Omental fat pad (tissue), 3 donors: ENCODE measurements at regions not wholly inside any gene's neighbourhood (a gene's known extent, or its start where the extent isn't known, plus 50 kb on each side); places are given as distances from the start of the nearest gene placed in this dataset.

Experiments
- ATAC-seq: fragments of 150-250 bp; one replicate; pipeline ENCODE4 v1.9.1; 2016; ENCODE audit warnings: mild to moderate bottlenecking, moderate library complexity; ENCODE audit not compliant: low FRiP score
- DNase-seq: peaks from one replicate; pipeline ENCODE4 v3.0.0-alpha.2; 2019; ENCODE audit warnings: low spot score
- TF ChIP-seq, protein P1 (sequence below), 3 donors: fragments of 450-650 bp; IDR thresholded peaks; one replicate each; pipeline ENCODE4 v1.5.1; 2016 to 2017; ENCODE audit warnings: antibody characterized with exemption in 3 of 3, mild to moderate bottlenecking in 3 of 3, moderate library complexity in 2 of 3

DNA sequence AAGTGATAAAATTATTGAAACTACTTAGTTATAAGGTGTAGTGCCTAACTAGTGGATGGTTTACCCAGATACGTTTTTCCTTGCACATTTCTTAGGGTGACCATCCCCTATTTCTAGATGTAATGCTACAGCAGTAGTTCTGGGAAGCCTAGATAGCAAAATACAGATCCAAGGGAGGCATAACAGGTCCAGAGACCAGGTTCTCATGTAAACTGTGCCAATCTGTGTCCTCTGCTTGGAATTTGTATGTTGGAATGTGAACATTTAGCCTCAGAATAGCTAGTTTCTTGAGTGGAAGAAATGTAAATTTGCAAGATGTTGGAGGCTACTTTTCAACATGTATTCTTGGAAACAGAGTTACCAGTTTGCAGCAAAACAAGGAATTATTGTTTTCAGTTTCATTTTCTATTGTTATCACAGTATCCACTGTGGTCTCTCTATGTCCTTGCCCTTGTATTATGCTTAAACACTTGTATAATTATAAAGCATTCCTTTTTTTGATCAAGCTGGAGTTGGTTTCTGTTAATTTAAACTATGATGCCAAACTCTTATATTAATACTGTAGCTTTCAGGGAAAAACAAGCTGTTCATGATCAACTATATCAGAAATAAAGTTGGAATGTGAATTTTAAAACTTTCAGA lies 102.0 kb upstream of the BRINP3 start:
- TF ChIP-seq, protein P1, sequence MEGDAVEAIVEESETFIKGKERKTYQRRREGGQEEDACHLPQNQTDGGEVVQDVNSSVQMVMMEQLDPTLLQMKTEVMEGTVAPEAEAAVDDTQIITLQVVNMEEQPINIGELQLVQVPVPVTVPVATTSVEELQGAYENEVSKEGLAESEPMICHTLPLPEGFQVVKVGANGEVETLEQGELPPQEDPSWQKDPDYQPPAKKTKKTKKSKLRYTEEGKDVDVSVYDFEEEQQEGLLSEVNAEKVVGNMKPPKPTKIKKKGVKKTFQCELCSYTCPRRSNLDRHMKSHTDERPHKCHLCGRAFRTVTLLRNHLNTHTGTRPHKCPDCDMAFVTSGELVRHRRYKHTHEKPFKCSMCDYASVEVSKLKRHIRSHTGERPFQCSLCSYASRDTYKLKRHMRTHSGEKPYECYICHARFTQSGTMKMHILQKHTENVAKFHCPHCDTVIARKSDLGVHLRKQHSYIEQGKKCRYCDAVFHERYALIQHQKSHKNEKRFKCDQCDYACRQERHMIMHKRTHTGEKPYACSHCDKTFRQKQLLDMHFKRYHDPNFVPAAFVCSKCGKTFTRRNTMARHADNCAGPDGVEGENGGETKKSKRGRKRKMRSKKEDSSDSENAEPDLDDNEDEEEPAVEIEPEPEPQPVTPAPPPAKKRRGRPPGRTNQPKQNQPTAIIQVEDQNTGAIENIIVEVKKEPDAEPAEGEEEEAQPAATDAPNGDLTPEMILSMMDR (IDR thresholded peaks at IDR 0.05): no peak
- DNase-seq: no peak
- ATAC-seq: no peak

DNA sequence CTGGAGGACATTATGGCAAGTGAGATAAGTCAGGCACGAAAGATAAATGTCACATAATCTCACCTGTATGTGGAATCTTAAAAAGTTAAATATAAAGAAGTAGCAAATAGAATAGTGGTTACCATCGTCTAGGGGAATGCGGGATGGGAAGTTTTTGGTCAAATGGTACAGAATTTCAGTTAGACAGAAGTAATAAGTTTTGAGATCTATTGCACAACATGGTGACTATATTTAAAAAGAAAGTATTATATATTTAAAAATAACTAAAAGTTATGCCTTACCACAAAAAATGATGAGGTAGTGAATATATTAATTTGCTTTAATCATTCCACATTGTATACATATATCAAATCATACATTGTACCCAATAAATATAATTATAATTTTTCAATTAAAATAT lies 106.2 kb upstream of the BRINP3 start:
- ATAC-seq (no peak), DNase-seq (no peak)
- TF ChIP-seq, protein P1 (IDR thresholded peaks at IDR 0.05): no peak

DNA sequence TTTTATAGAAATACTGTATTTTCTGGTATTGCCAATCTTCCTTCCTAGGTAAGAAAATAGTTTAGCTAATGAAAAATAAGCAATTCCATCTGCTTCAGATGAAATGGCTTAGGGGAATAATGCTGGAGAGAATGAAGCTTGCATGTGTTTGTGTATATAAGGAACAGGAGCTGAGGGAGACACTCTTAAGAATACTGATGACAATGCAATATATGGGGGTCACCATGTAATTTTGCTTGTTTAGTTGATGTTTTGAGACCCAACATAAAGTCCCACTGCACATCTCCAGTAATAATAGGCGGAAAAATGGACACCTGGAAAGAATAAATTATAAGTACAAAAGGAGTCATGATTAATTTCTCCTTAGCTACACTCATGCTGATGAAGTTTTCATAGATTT lies 110.8 kb upstream of the BRINP3 start:
- TF ChIP-seq, protein P1 (IDR thresholded peaks at IDR 0.05): no peak
- DNase-seq (no peak), ATAC-seq (no peak)

DNA sequence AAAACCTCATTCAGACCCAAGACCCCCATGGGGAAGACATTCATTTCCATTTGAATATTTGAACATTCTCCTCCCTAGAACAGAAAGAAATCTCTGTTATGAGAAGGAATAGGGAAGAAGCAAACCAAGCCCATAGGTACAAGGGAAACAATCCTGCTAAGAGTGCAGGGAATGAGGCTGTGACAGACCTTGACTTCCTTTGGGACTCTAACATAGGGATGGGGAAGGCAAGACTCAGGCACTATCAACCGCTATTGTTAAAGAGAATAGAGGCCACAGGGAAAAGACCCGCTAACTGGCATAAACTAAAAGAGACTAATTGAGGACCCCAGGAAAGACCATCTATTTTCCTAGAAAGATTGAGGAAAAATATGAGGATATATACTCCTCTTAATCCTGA lies 117.8 kb upstream of the BRINP3 start:
- no peak for ATAC-seq
- TF ChIP-seq, protein P1 (IDR thresholded peaks at IDR 0.05): no peak
- no peak for DNase-seq

DNA sequence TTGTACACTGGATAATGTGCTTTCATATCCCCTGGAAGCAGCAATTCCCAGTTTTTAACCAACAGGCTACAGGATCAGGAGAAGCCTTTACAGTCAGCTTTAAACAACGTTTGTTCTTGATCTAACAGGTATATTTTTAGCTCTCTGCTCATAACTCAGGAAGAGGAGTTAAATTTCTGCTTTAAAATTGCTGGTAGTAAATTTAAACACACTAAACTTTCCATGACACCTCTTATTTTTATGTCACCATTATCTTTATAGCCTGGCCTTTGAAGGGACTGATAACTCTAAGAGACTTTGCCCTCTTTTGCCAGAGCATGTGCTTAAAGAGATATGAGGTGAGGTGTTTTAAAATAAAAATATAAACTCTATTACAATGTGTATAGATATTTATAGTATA lies 119.6 kb upstream of the BRINP3 start:
- TF ChIP-seq, protein P1 (IDR thresholded peaks at IDR 0.05): no peak
- ATAC-seq: no peak
- no peak for DNase-seq

DNA sequence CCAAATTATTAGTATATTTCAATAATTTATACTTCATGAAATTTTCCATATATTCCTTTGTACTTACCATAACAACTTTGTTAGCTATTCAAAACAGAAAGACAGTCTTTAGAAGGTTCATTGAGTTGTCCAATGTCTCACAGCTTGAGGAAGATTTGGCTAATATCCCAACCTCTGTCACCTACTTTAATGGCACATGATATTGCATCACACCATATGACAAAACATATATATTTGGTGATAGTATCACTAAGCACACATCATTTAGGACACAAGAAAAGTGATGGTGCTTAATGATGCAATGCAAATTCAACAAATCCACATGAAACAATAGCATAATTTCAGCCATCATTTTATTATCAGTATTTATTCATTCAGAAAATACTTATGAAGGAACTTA lies 122.0 kb upstream of the BRINP3 start:
- no peak for ATAC-seq
- DNase-seq: no peak
- TF ChIP-seq, protein P1 (IDR thresholded peaks at IDR 0.05): no peak

DNA sequence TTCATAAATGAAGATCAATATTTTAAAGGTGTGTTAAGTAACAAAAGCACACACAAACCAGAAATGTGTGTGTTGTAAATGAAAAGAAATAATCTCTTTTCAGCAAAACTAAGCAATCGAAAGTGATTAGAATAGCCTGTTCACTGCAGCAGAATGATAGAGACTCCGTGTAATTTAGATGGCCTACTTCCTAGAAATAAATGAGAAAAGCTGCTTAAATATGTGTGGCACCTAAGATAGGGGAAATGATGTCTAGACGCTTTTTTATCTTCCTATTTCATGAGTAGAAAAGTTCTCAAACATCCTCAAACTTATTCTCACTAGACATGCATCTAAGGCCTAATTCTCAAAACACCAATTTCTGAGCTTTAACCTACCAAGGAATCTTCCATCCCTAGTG lies 124.7 kb upstream of the BRINP3 start:
- ATAC-seq (no peak), DNase-seq (no peak)
- TF ChIP-seq, protein P1 (IDR thresholded peaks at IDR 0.05): no peak
